Stimulated activated CD4-positive, alpha-beta T cell treated with anti-CD3 and anti-CD28 coated beads, Interleukin-12 subunit alpha, Interleukin-12 subunit beta, amount 100 ng/mL, for 24 hours (primary cell): ENCODE measurements at regions not wholly inside any gene's neighbourhood (a gene's known extent, or its start where the extent isn't known, plus 50 kb on each side); places are given as distances from the start of the nearest gene placed in this dataset.
"Not testable (repeated sequence)": the region's sequence is repeated elsewhere in the genome, so short reads cannot be mapped to it uniquely, and the experiment has no call there.

Experiments used
- DNase-seq, 2 experiments: peaks; one replicate each; pipeline ENCODE4 v3.0.0-alpha.2; 2020; ENCODE audit warnings: low read depth in 2 of 2

- no peak for DNase-seq
Observed at GRCh38 chr9:81022177-81022576, 667.2 kb downstream of the TLE1 start.

GRCh38 chr9:81014945-81015344, 674.4 kb downstream of the TLE1 start:
- not testable (repeated sequence) for DNase-seq

GRCh38 chr9:81013191-81013590, 676.2 kb downstream of the TLE1 start:
- DNase-seq: not testable (repeated sequence)

- DNase-seq: no peak
Observed at GRCh38 chr9:81002906-81003305, 686.4 kb downstream of the TLE1 start.

- no peak for DNase-seq
Observed at GRCh38 chr9:81002242-81002641, 687.1 kb downstream of the TLE1 start.

- DNase-seq: no peak
Observed at GRCh38 chr9:80995759-80996158, 693.6 kb downstream of the TLE1 start.

- no peak for DNase-seq
Observed at GRCh38 chr9:80994892-80995291, 694.5 kb downstream of the TLE1 start.

GRCh38 chr9:80985595-80985994, 703.8 kb downstream of the TLE1 start:
- DNase-seq: not testable (repeated sequence)

GRCh38 chr9:80976403-80976802, 712.9 kb downstream of the TLE1 start:
- DNase-seq: no peak

GRCh38 chr9:80970377-80970776, 719.0 kb downstream of the TLE1 start:
- DNase-seq: not testable (repeated sequence)

GRCh38 chr9:80968611-80969010, 720.7 kb downstream of the TLE1 start:
- no peak for DNase-seq

- DNase-seq: no peak
Observed at GRCh38 chr9:80964914-80965313, 724.4 kb downstream of the TLE1 start.

GRCh38 chr9:80964374-80964773, 725.0 kb downstream of the TLE1 start:
- no peak for DNase-seq

GRCh38 chr9:80957801-80958200, 731.5 kb downstream of the TLE1 start:
- DNase-seq: no peak

GRCh38 chr9:80954521-80954920, 734.8 kb downstream of the TLE1 start:
- no peak for DNase-seq

GRCh38 chr9:80952363-80952922, 736.9 kb downstream of the TLE1 start:
- DNase-seq: no peak

GRCh38 chr9:80951675-80952074, 737.7 kb downstream of the TLE1 start:
- DNase-seq: no peak

GRCh38 chr9:80948876-80949275, 740.5 kb downstream of the TLE1 start:
- no peak for DNase-seq

GRCh38 chr9:80948066-80948465, 741.3 kb downstream of the TLE1 start:
- no peak for DNase-seq

GRCh38 chr9:80946496-80947170, 742.7 kb downstream of the TLE1 start:
- DNase-seq: no peak

- DNase-seq: no peak
Observed at GRCh38 chr9:80945436-80945835, 743.9 kb downstream of the TLE1 start.

GRCh38 chr9:80937645-80938044, 751.7 kb downstream of the TLE1 start:
- DNase-seq: no peak

- DNase-seq: no peak
Observed at GRCh38 chr9:80934095-80934494, 755.3 kb downstream of the TLE1 start.
